ENCODE measurements at regions not wholly inside any gene's neighbourhood (a gene's known extent, or its start where the extent isn't known, plus 50 kb on each side); places are given as distances from the start of the nearest gene placed in this dataset.

DNA sequence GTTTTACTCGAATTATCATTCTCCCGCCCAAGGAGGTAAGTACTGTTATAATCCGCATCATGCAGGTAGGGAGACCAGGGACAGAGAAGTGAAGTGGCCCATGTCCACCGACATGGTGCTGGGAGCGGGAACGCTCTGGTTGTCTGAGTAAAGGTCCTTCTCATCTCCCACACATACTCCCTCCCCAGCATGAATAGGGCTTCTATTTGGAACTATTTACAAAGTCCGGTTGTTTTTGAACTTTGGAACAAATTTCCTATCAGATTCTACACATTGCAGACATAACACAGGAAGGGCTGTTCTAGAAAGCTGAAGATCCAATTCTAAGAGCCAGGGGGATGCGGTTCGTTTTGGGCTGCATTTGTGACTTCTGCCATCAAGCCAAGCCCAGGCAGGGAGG, 94.8 kb upstream of the TLE3 start:
- TF ChIP-seq, protein P1, sequence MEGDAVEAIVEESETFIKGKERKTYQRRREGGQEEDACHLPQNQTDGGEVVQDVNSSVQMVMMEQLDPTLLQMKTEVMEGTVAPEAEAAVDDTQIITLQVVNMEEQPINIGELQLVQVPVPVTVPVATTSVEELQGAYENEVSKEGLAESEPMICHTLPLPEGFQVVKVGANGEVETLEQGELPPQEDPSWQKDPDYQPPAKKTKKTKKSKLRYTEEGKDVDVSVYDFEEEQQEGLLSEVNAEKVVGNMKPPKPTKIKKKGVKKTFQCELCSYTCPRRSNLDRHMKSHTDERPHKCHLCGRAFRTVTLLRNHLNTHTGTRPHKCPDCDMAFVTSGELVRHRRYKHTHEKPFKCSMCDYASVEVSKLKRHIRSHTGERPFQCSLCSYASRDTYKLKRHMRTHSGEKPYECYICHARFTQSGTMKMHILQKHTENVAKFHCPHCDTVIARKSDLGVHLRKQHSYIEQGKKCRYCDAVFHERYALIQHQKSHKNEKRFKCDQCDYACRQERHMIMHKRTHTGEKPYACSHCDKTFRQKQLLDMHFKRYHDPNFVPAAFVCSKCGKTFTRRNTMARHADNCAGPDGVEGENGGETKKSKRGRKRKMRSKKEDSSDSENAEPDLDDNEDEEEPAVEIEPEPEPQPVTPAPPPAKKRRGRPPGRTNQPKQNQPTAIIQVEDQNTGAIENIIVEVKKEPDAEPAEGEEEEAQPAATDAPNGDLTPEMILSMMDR (IDR thresholded peaks at IDR 0.05) = no peak
- no peak for TF ChIP-seq POLR2A (IDR thresholded peaks at IDR 0.05)

All from heart left ventricle (tissue), 13 donors.